Epithelial cell of esophagus (primary cell): ENCODE measurements at regions not wholly inside any gene's neighbourhood (a gene's known extent, or its start where the extent isn't known, plus 50 kb on each side); places are given as distances from the start of the nearest gene placed in this dataset.

ENCODE experiments used
- DNase-seq: peaks from one replicate; pipeline ENCODE4 v3.0.0; 2010; ENCODE audit warnings: low read depth
- H3K4me3 ChIP-seq: 2 replicates; pipeline ENCODE4 v1.5.1; 2011; ENCODE audit warnings: mild to moderate bottlenecking, low read length, control low read depth
- CTCF ChIP-seq: IDR thresholded peaks from 2 replicates; pipeline ENCODE4 v1.5.1; 2011; ENCODE audit warnings: low read depth, mild to moderate bottlenecking, low read length, control low read depth, inconsistent platforms; ENCODE audit not compliant: insufficient read depth; ENCODE audit errors: missing control alignments

- no peak for TF ChIP-seq CTCF
- DNase-seq = peak; percentile 67
- no peak overlapping the region for H3K4me3 ChIP-seq
Observed at GRCh38 chr9:115717298-115717697, 436.3 kb upstream of the PAPPA start.

GRCh38 chr9:115717711-115718173, 435.8 kb upstream of the PAPPA start:
- H3K4me3 ChIP-seq = no peak overlapping the region
- DNase-seq = no peak
- no peak for TF ChIP-seq CTCF

GRCh38 chr9:115730396-115730795, 423.2 kb upstream of the PAPPA start:
- no peak overlapping the region for H3K4me3 ChIP-seq
- TF ChIP-seq CTCF = no peak
- no peak for DNase-seq

GRCh38 chr9:115730845-115731244, 422.7 kb upstream of the PAPPA start:
- no peak overlapping the region for H3K4me3 ChIP-seq
- TF ChIP-seq CTCF = no peak
- DNase-seq = no peak

GRCh38 chr9:115733318-115734110, 420.1 kb upstream of the PAPPA start:
- DNase-seq = no peak
- no peak overlapping the region for H3K4me3 ChIP-seq
- no peak for TF ChIP-seq CTCF

GRCh38 chr9:115739096-115739875, 414.3 kb upstream of the PAPPA start:
- TF ChIP-seq CTCF = no peak
- H3K4me3 ChIP-seq = no peak overlapping the region
- DNase-seq = peak; percentile 63

GRCh38 chr9:115740986-115741385, 412.6 kb upstream of the PAPPA start:
- no peak overlapping the region for H3K4me3 ChIP-seq
- no peak for TF ChIP-seq CTCF
- peak; percentile 50 for DNase-seq
